ENCODE measurements at regions not wholly inside any gene's neighbourhood (a gene's known extent, or its start where the extent isn't known, plus 50 kb on each side); places are given as distances from the start of the nearest gene placed in this dataset.

- no peak overlapping the region for H3K4ac ChIP-seq (ENCODE audit: low read depth, low read length)
- no peak overlapping the region for H2AK5ac ChIP-seq (ENCODE audit: low read length)
- H3K36me3 ChIP-seq (ENCODE audit: control insufficient read depth in 1 of 2, insufficient read depth in 2 of 2, low read length in 2 of 2): no peaks in the 10 kb centered on the region
- WGBS (ENCODE audit: extremely low coverage, insufficient coverage, insufficient read length): no CpG with 5 or more reads among the region's 1 CpG
- H3K4me3 ChIP-seq (ENCODE audit: low read depth, low read length): no peak overlapping the region
- no peak overlapping the region for H4K91ac ChIP-seq (ENCODE audit: low read depth, low read length)
- no peaks in the 10 kb centered on the region for H3K9me3 ChIP-seq (ENCODE audit: insufficient read depth, low read depth, low read length)
- no peak overlapping the region for H3K14ac ChIP-seq (ENCODE audit: low read length)
- no peak overlapping the region for H3K18ac ChIP-seq (ENCODE audit: low read length)
- no peaks in the 10 kb centered on the region for H3K79me1 ChIP-seq (ENCODE audit: low read length)
- no peak overlapping the region for H4K8ac ChIP-seq (ENCODE audit: low read depth, low read length)
- no peak overlapping the region for H4K12ac ChIP-seq (ENCODE audit: low read depth, low read length)
- DNase-seq: no peak
- H3K23ac ChIP-seq (ENCODE audit: low read length): no peak overlapping the region
- no peak overlapping the region for H3K27ac ChIP-seq (ENCODE audit: low read depth, low read length)
- H2BK5ac ChIP-seq (ENCODE audit: low read depth, low read length, poor library complexity): no peak overlapping the region
- H2BK12ac ChIP-seq (ENCODE audit: low read length): no peak overlapping the region
- no peaks in the 10 kb centered on the region for H3K79me2 ChIP-seq (ENCODE audit: control insufficient read depth, insufficient read depth, low read length, poor library complexity)
- no peak overlapping the region for H3K9ac ChIP-seq (ENCODE audit: low read length)
- H3K27me3 ChIP-seq (ENCODE audit: insufficient read depth, low read length): no peaks in the 10 kb centered on the region
- H2BK120ac ChIP-seq (ENCODE audit: insufficient read depth, low read length, poor library complexity): no peak overlapping the region
- H2AFZ ChIP-seq (ENCODE audit: insufficient read depth, low read length, poor library complexity): no peak overlapping the region
- no peaks in the 10 kb centered on the region for H3K4me1 ChIP-seq (ENCODE audit: control insufficient read depth in 1 of 2, insufficient read depth in 2 of 2, low read length in 2 of 2)
- H3K4me2 ChIP-seq (ENCODE audit: low read length): no peak overlapping the region
Measured at GRCh38 chr13:76622315-76623040, 263.7 kb downstream of the KCTD12 start.

GRCh38 chr13:76621705-76622104 lies 264.5 kb downstream of the KCTD12 start:
- H3K4me2 ChIP-seq (ENCODE audit: low read length): no peak overlapping the region
- no peak overlapping the region for H4K12ac ChIP-seq (ENCODE audit: low read depth, low read length)
- no peaks in the 10 kb centered on the region for H3K79me2 ChIP-seq (ENCODE audit: control insufficient read depth, insufficient read depth, low read length, poor library complexity)
- H2BK5ac ChIP-seq (ENCODE audit: low read depth, low read length, poor library complexity): no peak overlapping the region
- H3K4me3 ChIP-seq (ENCODE audit: low read depth, low read length): no peak overlapping the region
- no peaks in the 10 kb centered on the region for H3K36me3 ChIP-seq (ENCODE audit: control insufficient read depth in 1 of 2, insufficient read depth in 2 of 2, low read length in 2 of 2)
- H2AK5ac ChIP-seq (ENCODE audit: low read length): no peak overlapping the region
- H3K4me1 ChIP-seq (ENCODE audit: control insufficient read depth in 1 of 2, insufficient read depth in 2 of 2, low read length in 2 of 2): no peaks in the 10 kb centered on the region
- no peak overlapping the region for H3K4ac ChIP-seq (ENCODE audit: low read depth, low read length)
- no peak overlapping the region for H3K18ac ChIP-seq (ENCODE audit: low read length)
- H3K9me3 ChIP-seq (ENCODE audit: insufficient read depth, low read depth, low read length): no peaks in the 10 kb centered on the region
- H2BK120ac ChIP-seq (ENCODE audit: insufficient read depth, low read length, poor library complexity): no peak overlapping the region
- no peak overlapping the region for H3K23ac ChIP-seq (ENCODE audit: low read length)
- no peak overlapping the region for H3K27ac ChIP-seq (ENCODE audit: low read depth, low read length)
- H2BK12ac ChIP-seq (ENCODE audit: low read length): no peak overlapping the region
- H3K14ac ChIP-seq (ENCODE audit: low read length): no peak overlapping the region
- H2AFZ ChIP-seq (ENCODE audit: insufficient read depth, low read length, poor library complexity): no peak overlapping the region
- no peak for DNase-seq
- no peaks in the 10 kb centered on the region for H3K79me1 ChIP-seq (ENCODE audit: low read length)
- no peaks in the 10 kb centered on the region for H3K27me3 ChIP-seq (ENCODE audit: insufficient read depth, low read length)
- no peak overlapping the region for H4K91ac ChIP-seq (ENCODE audit: low read depth, low read length)
- no peak overlapping the region for H4K8ac ChIP-seq (ENCODE audit: low read depth, low read length)
- no peak overlapping the region for H3K9ac ChIP-seq (ENCODE audit: low read length)

- Histone ChIP-seq H3K23ac (ENCODE audit: low read length) (no peak overlapping the region), H3K4ac (ENCODE audit: low read depth, low read length) (no peak overlapping the region), H2BK5ac (ENCODE audit: low read depth, low read length, poor library complexity) (no peak overlapping the region), H3K4me2 (ENCODE audit: low read length) (no peak overlapping the region), H4K91ac (ENCODE audit: low read depth, low read length) (no peak overlapping the region), H3K27me3 (ENCODE audit: insufficient read depth, low read length) (no peaks in the 10 kb centered on the region), H3K9ac (ENCODE audit: low read length) (no peak overlapping the region), H3K79me1 (ENCODE audit: low read length) (no peaks in the 10 kb centered on the region), H2BK12ac (ENCODE audit: low read length) (no peak overlapping the region), H3K79me2 (ENCODE audit: control insufficient read depth, insufficient read depth, low read length, poor library complexity) (no peaks in the 10 kb centered on the region), H4K12ac (ENCODE audit: low read depth, low read length) (no peak overlapping the region), H3K4me1 (ENCODE audit: control insufficient read depth in 1 of 2, insufficient read depth in 2 of 2, low read length in 2 of 2) (no peaks in the 10 kb centered on the region), H3K14ac (ENCODE audit: low read length) (no peak overlapping the region), H2AFZ (ENCODE audit: insufficient read depth, low read length, poor library complexity) (no peak overlapping the region), H3K18ac (ENCODE audit: low read length) (no peak overlapping the region), H3K36me3 (ENCODE audit: control insufficient read depth in 1 of 2, insufficient read depth in 2 of 2, low read length in 2 of 2) (no peaks in the 10 kb centered on the region), H3K4me3 (ENCODE audit: low read depth, low read length) (no peak overlapping the region), H3K9me3 (ENCODE audit: insufficient read depth, low read depth, low read length) (no peaks in the 10 kb centered on the region), H3K27ac (ENCODE audit: low read depth, low read length) (no peak overlapping the region), H2AK5ac (ENCODE audit: low read length) (no peak overlapping the region), H4K8ac (ENCODE audit: low read depth, low read length) (no peak overlapping the region), H2BK120ac (ENCODE audit: insufficient read depth, low read length, poor library complexity) (no peak overlapping the region)
- peak in 1 of 2 donors; percentile 55 for DNase-seq
- no CpG with 5 or more reads among the region's 5 CpGs for WGBS (ENCODE audit: extremely low coverage, insufficient coverage, insufficient read length)
Measured at GRCh38 chr13:76620036-76620435, 266.2 kb downstream of the KCTD12 start.

- Histone ChIP-seq H3K9ac (ENCODE audit: low read length) (no peak overlapping the region), H3K9me3 (ENCODE audit: insufficient read depth, low read depth, low read length) (no peaks in the 10 kb centered on the region), H3K4me1 (ENCODE audit: control insufficient read depth in 1 of 2, insufficient read depth in 2 of 2, low read length in 2 of 2) (no peaks in the 10 kb centered on the region), H3K4me3 (ENCODE audit: low read depth, low read length) (no peak overlapping the region), H3K36me3 (ENCODE audit: control insufficient read depth in 1 of 2, insufficient read depth in 2 of 2, low read length in 2 of 2) (no peaks in the 10 kb centered on the region), H4K91ac (ENCODE audit: low read depth, low read length) (no peak overlapping the region), H2AK5ac (ENCODE audit: low read length) (no peak overlapping the region), H3K14ac (ENCODE audit: low read length) (no peak overlapping the region), H3K18ac (ENCODE audit: low read length) (no peak overlapping the region), H3K4ac (ENCODE audit: low read depth, low read length) (no peak overlapping the region), H3K23ac (ENCODE audit: low read length) (no peak overlapping the region), H2AFZ (ENCODE audit: insufficient read depth, low read length, poor library complexity) (no peak overlapping the region), H3K79me1 (ENCODE audit: low read length) (no peaks in the 10 kb centered on the region), H4K8ac (ENCODE audit: low read depth, low read length) (no peak overlapping the region), H3K27ac (ENCODE audit: low read depth, low read length) (no peak overlapping the region), H3K79me2 (ENCODE audit: control insufficient read depth, insufficient read depth, low read length, poor library complexity) (no peaks in the 10 kb centered on the region), H2BK12ac (ENCODE audit: low read length) (no peak overlapping the region), H2BK120ac (ENCODE audit: insufficient read depth, low read length, poor library complexity) (no peak overlapping the region), H3K4me2 (ENCODE audit: low read length) (no peak overlapping the region), H4K12ac (ENCODE audit: low read depth, low read length) (no peak overlapping the region), H2BK5ac (ENCODE audit: low read depth, low read length, poor library complexity) (no peak overlapping the region), H3K27me3 (ENCODE audit: insufficient read depth, low read length) (no peaks in the 10 kb centered on the region)
- DNase-seq: no peak
Measured at GRCh38 chr13:76619631-76620030, 266.6 kb downstream of the KCTD12 start.

Data from trophoblast cell (in vitro differentiated cells and primary cell).